WI38 (cell line): ENCODE measurements at regions not wholly inside any gene's neighbourhood (a gene's known extent, or its start where the extent isn't known, plus 50 kb on each side); places are given as distances from the start of the nearest gene placed in this dataset.
"Not testable (repeated sequence)": the region's sequence is repeated elsewhere in the genome, so short reads cannot be mapped to it uniquely, and the experiment has no call there.

Experiments used
- H3K4me3 ChIP-seq: 2 replicates; pipeline ENCODE4 v1.5.1; 2011; ENCODE audit warnings: low read depth, mild to moderate bottlenecking, control low read depth, low read length
- TF ChIP-seq, protein P1 (sequence below): IDR thresholded peaks from 2 replicates; pipeline ENCODE4 v1.5.1; 2012; ENCODE audit warnings: low read depth, mild to moderate bottlenecking, control low read depth, low read length

DNA sequence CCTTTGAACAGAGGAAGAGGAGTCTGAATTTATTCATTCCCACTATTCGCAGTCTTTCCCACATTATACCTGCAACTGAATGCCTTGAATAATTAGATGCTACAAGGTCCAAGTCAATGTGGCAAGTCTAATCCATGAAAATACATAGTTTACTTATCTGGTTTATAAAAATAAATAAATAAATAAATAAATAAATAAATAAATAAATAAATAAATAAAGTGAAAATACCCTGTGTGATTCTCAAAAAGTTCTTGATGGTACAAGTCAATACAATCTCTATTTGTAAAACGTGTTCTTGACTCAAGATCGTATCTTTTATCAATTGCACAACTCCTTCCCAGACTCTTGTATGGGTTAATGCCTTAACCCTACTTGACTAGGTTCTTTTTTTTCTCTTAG, 417.7 kb downstream of the ZWINT start:
- H3K4me3 ChIP-seq = no peak overlapping the region
- TF ChIP-seq, protein P1, sequence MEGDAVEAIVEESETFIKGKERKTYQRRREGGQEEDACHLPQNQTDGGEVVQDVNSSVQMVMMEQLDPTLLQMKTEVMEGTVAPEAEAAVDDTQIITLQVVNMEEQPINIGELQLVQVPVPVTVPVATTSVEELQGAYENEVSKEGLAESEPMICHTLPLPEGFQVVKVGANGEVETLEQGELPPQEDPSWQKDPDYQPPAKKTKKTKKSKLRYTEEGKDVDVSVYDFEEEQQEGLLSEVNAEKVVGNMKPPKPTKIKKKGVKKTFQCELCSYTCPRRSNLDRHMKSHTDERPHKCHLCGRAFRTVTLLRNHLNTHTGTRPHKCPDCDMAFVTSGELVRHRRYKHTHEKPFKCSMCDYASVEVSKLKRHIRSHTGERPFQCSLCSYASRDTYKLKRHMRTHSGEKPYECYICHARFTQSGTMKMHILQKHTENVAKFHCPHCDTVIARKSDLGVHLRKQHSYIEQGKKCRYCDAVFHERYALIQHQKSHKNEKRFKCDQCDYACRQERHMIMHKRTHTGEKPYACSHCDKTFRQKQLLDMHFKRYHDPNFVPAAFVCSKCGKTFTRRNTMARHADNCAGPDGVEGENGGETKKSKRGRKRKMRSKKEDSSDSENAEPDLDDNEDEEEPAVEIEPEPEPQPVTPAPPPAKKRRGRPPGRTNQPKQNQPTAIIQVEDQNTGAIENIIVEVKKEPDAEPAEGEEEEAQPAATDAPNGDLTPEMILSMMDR = no peak

DNA sequence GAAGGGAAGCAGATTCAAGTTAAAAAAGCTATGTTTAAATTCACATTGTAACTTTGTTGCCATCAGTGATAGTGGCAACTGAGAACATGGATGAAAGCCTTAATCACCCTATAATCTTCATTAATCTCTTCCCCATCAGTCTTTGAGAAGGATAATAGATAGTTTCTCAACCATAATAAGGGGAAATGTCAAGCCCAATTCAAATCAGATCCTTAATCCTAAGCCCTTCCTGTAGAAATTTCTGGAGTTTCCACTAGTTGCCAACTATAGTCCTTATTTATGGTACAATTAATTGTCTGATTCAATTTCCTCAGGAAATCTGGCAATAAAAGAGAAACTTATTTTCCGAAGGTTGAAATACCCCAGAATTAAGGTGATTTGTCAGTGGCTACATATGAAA, 431.8 kb downstream of the ZWINT start:
- TF ChIP-seq, protein P1 = no peak
- no peak overlapping the region for H3K4me3 ChIP-seq

DNA sequence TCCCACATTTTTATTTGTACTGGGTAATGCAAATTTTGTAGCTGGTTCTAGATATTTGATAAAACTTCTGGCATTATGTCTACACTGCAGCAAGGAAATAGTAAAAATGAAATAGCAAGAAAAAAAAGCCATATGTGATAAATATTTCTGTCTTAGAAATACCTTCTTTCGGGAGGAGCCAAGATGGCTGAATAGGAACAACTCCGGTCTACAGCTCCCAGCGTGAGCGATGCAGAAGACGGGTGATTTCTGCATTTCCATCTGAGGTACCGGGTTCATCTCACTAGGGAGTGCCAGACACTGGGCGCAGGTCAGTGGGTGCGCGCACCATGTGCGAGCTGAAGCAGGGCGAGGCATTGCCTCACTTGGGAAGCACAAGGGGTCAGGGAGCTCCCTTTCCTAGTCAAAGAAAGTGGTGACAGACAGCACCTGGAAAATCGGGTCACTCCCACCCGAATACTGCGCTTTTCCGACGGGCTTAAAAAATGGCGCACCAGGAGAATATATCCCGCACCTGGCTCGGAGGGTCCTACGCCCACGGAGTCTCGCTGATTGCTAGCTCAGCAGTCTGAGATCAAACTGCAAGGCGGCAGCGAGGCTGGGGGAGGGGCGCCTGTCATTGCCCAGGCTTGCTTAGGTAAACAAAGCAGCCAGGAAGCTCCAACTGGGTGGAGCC, 461.4 kb downstream of the ZWINT start:
- not testable (repeated sequence) for H3K4me3 ChIP-seq

DNA sequence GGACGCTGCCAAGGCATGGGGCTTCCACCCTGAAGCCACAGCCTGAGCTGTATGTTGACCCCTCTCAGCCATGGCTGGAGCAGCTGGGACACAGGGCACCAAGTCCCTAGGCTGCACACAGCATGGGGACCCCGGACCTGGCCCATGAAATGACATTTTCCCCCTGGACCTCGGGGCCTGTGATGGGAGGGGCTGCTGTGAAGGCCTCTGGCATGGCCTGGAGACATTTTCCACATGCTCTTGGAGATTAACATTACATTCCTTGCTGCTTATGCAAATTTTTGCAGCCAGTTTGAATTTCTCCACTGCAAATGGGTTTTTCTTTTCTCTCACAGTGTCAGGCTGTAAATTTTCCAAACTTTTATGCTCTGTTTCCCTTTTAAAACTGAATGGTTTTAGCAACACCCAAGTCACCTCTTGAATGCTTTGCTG, 463.6 kb downstream of the ZWINT start:
- TF ChIP-seq, protein P1 = no peak
- H3K4me3 ChIP-seq = no peak overlapping the region

DNA sequence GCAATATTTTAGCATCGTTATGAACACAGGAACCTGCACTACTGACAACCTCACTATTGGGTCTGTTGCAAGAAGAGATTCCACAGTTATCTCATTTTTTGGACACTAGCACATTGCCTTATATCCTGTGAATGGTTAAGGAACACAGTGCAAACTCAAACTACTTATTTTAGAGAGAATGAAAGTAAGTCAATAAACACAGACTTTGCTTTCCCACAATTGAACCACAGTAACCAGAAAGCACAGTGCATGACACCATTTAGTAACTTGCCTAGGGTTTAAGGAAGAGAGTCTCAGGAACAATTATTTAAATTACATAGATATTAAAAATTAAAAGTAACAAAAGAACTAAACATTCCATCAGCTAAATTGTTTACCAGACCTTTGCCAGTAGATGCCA, 468.8 kb downstream of the ZWINT start:
- TF ChIP-seq, protein P1 = no peak
- H3K4me3 ChIP-seq = no peak overlapping the region

DNA sequence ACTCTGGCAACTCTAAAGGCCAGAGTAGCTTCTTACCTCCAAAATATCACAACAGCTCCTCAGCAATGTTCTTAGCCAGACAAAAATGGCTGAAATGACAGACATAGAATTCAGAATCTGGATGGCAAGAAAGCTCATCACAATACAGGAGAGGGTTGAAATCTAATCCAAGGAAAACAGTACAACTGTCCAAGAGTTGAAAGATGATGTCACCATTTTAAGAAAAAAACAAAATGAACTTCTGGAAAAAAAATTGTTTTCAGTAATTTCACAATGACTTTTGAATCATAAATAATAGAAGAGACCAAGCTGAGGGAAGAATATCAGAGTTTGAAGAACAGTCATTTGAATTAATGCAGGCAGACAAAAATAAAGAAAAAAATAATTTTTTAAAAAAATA, 479.5 kb downstream of the ZWINT start:
- TF ChIP-seq, protein P1 = no peak
- H3K4me3 ChIP-seq = no peak overlapping the region

DNA sequence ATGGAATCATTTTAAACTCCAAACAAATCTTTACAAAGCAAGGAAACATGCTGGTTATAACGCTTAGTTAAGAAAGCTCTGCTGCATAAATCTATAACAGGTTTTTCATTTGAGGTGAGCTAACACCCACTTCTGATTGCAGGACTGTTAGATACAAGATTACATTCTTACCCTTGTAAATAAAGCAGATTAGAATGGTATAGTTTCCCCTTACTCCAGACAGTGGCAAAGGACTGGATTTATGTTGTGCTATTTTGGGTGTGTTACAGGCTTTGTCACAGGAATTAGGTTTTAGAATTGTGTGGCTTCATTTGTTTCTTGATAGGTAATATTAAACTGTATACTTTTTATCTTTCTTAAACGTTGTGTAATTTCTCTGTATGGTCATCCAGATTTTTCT, 487.6 kb downstream of the ZWINT start:
- TF ChIP-seq, protein P1 = no peak
- H3K4me3 ChIP-seq = no peak overlapping the region

DNA sequence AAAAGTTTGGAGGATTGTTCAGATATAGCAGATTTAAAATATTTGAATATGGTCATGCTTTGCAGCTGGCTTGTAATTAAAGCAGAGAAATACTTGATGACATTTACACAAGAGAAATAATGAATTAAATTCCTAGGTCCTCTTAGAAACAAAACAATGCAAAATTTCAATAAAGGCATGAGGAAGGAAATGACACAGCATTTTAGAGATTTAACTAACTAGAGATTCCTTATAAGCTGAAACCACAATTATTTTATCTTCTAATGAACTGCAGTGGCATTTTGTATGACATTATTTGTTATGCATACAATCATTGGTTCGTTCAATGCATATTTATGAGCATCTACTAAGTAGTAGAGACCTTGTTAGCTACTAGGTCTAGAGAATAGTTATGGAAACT, 490.9 kb downstream of the ZWINT start:
- TF ChIP-seq, protein P1 = no peak
- H3K4me3 ChIP-seq = no peak overlapping the region
